NCI-H345 treated with DMSO at 0.1 percent for 48 hours (cell line): ENCODE measurements at regions not wholly inside any gene's neighbourhood (a gene's known extent, or its start where the extent isn't known, plus 50 kb on each side); places are given as distances from the start of the nearest gene placed in this dataset.

Experiments used
- DNase-seq: peaks from one replicate; lab custom pipeline; 2025; ENCODE audit not compliant: unreplicated experiment; lab: John Stamatoyannopoulos, UW

DNA sequence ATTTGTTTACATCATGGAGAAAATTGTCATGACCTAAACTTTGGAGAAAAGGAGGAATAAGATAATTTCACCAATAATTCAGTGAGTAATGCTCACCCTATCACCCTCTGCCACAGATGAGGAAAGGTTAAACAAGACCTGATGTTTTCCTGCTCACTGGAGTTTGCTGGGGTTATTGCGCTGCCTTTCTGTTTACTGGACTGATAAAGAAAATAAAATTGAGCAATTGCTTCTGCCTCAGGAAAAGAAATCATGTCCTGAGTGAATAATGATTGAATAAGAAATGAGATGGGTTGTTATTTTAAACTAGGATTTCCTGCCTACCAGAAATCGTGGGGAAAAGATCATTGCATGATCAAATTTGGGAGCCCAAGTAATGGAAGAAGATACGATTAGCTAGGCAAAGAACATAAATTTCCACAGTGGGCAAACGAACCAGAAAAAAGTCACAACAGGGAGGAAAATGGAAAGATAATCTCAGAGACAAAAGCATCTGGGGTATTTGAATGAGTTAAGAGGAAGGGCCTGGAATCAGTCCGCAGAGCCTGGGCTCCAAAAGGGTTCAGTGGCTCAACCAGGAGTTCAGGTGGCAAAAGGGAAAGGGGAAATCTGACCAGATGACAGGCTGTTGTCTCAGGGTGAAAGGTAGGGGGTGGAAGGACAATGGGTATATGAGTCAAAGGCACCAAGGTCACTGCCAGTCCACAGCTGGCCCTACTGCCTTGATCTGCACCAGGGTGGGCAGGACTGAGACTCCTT, 146.8 kb downstream of the FAM43A start:
- DNase-seq, result no peak

- no peak for DNase-seq
Measured at GRCh38 chr3:194833114-194833910, 147.6 kb downstream of the FAM43A start.

DNA sequence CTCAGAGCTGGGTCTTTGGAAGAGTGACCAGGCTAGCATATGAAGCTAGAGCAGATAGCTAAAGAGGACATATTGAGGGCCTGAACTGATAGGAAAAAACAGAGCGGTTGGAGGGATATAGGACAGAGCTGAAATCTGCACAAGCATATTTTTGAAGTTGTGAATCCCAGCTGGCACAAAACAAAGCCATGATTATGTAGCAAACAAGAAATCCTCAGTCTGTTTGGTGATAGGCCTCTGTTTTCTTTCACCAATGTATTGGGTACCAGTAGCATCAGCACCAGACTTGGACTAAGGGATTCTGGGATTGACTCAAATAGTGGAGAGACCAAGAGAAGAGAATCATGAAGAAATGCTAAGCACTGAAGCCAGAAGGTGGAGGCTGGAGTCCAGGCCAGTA, 151.0 kb downstream of the FAM43A start:
- no peak for DNase-seq

GRCh38 chr3:194837457-194838127, 151.9 kb downstream of the FAM43A start:
- DNase-seq, result no peak

GRCh38 chr3:194838236-194838635, 152.6 kb downstream of the FAM43A start:
- no peak for DNase-seq

GRCh38 chr3:194840661-194841514, 155.2 kb downstream of the FAM43A start:
- DNase-seq, result no peak

DNA sequence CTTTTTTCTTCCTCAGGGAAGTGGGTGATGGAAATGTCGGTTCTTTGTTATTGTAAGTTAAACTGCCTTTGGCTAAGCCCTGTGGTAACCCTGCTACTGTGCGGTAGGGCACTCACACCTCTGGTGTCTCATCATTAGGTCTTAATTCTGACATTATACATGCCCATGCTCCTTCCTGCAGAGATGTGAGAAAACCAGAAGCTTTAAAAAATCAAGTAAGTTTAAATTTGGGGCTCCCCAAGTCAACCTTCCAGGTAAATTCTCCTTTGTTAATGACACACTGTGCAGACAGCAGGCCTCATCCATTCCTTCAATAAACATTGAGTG, 155.8 kb downstream of the FAM43A start:
- DNase-seq, result no peak

DNA sequence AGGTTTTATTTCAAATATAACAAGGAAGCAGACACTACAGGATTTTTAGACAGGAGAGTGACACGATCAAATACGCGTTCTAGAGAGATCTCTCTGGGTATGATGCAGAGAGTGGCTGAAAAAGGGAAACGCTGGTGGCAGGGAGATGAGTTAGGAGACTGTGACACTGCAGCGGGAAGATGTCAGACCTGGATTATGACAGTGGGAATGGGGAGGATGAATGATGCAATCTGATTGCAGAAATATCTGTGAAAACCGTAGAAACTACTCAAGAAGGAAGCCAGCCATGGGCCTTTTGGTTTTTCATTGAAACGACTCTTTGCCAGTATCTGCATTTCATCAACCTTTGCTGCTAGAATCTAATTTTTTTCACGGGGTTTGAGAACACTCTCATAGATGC, 157.9 kb downstream of the FAM43A start:
- no peak for DNase-seq

DNA sequence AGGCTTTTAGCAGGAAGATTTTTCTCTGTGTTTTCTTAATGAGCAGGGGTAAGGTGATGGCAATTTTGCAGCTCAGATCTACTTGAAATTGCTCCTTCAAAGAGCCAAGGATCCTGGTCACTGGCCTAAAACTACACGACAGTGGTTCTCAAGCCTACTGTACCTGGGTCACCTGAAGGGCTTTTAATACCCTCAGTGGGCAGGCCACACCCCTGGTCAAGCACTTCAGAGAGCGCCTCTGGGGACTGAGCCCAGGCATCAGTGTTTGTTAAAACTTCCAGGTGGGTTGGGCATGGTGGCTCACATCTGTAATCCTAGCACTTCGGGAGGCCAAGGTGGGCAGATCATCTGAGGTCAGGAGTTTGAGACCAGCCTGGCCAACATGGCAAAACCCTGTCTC, 158.4 kb downstream of the FAM43A start:
- no peak for DNase-seq

GRCh38 chr3:194849166-194849875, 163.6 kb downstream of the FAM43A start:
- no peak for DNase-seq

- peak; percentile 11 for DNase-seq
Measured at GRCh38 chr3:194851254-194851653, 165.6 kb downstream of the FAM43A start.

- DNase-seq, result no peak
Measured at GRCh38 chr3:194851941-194852340, 166.3 kb downstream of the FAM43A start.

DNA sequence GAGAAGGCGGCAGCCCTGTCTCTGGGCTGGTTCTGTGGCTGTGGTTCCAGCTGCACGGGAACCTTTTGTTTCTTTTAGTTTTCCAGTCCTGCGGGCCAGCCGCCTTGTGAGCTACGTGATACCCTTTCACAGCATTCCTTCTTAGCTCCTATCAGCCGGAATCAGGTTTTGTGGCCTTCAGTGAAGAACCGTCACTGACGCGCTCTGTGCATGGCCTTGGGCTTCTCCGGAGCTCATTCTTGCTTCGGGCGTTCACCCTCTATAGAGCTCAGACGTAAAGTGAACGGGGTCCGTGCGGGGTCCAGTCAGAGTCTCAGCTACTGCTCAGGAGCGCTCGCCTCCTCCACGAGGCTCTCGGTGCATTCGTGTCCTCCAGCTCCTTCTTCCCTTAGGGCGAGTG, 166.7 kb downstream of the FAM43A start:
- no peak for DNase-seq

DNA sequence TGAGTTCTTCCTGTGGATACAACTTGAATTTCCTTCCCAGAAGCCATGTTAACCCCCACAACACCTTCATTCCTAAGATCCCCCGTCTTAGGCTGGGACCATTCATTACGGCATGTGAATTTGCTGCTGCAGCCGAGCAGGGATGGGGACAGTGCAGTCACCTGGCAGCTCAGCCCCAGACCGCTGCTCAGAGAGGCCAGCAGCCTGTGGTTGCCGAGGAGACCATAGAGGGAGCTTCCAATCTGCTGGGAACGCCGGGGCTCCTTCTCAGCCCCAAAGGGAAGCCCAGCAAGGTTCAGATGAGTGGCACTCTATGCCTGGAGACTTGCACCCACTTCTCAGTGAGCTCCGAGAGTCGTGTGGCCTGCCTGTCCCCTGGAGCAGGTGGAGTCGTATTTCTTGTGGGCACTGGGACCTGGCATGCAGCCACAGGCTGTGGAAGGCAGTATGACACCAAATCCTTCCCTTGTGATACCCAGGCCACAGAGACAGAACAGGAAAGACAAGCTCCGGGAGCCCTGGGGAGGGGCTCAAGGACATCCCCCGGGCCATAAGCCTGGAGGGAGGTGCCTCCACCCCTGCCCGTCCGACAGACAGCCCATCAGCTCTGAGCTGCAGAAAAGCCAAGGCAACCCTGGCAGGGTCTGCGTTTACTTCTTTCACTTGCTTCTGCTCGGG, 167.3 kb downstream of the FAM43A start:
- peak; percentile 21 for DNase-seq

GRCh38 chr3:194854206-194854605, 168.5 kb downstream of the FAM43A start:
- DNase-seq, result no peak

- no peak for DNase-seq
Measured at GRCh38 chr3:194854659-194855390, 169.1 kb downstream of the FAM43A start.

DNA sequence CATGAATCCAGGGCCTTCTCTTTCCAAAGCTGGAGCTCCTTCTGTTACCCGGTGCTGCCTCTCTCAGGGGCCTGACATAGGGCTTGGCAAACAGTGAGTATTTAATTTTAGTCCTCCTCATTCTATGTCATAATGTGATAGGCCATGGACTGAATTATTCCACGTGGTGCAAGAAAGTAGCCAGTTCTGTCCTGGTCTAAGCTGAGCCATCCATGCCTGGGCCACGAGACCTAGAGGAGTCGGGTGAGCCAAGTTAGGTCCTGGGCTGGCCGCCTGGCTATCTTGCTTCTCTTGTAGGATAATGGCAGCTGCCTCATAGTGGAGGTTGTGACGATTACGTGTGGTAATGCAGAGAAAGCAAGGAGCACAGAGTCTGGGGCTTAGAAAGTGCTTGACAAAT, 170.6 kb downstream of the FAM43A start:
- DNase-seq, result no peak

GRCh38 chr3:194857469-194858113, 171.9 kb downstream of the FAM43A start:
- no peak for DNase-seq

GRCh38 chr3:194858382-194858781, 172.7 kb downstream of the FAM43A start:
- DNase-seq, result no peak
